AG04449 (cell line): ENCODE measurements at regions not wholly inside any gene's neighbourhood (a gene's known extent, or its start where the extent isn't known, plus 50 kb on each side); places are given as distances from the start of the nearest gene placed in this dataset.
"Not testable (repeated sequence)": the region's sequence is repeated elsewhere in the genome, so short reads cannot be mapped to it uniquely, and the experiment has no call there.

ENCODE experiments used
- CTCF ChIA-PET: fragments of 350-600 bp; formaldehyde crosslinking; extraction: SDS; loops from one replicate; lab custom pipeline; 2021; ENCODE audit warnings: antibody characterized with exemption; lab: Yijun Ruan, JAX
- POLR2A ChIA-PET: fragments of 400-600, 350-600 bp; formaldehyde crosslinking; extraction: SDS; loops from one replicate; lab custom pipeline; 2020; ENCODE audit warnings: antibody characterized with exemption, inconsistent platforms; lab: Yijun Ruan, JAX
- DNase-seq: peaks from one replicate; pipeline ENCODE4 v3.0.0-alpha.2; 2010; ENCODE audit warnings: low read depth, low spot score
- H3K4me3 ChIP-seq: 2 replicates; pipeline ENCODE4 v1.5.1; 2011; ENCODE audit warnings: low read depth, mild to moderate bottlenecking, control low read depth, low read length
- CTCF ChIP-seq: IDR thresholded peaks from one replicate; pipeline ENCODE4 v1.5.1; 2011; ENCODE audit warnings: mild to moderate bottlenecking, moderate library complexity, low read length, control low read depth, inconsistent platforms; ENCODE audit not compliant: insufficient read depth; ENCODE audit errors: missing control alignments

- ChIA-PET CTCF (no interaction called here), POLR2A (no interaction called here)
- TF ChIP-seq CTCF = no peak
These were observed 515.8 kb downstream of the IRS1 start for GRCh38 chr2:226283796-226284195.

GRCh38 chr2:226282151-226282550, 517.5 kb downstream of the IRS1 start:
- TF ChIP-seq CTCF = no peak
- H3K4me3 ChIP-seq = no peak overlapping the region
- POLR2A ChIA-PET = no interaction called here
- CTCF ChIA-PET = no interaction called here
- DNase-seq = no peak

More at GRCh38 chr2:226283796-226284195, 515.8 kb downstream of the IRS1 start:
- no peak overlapping the region for H3K4me3 ChIP-seq
- DNase-seq = no peak

DNA sequence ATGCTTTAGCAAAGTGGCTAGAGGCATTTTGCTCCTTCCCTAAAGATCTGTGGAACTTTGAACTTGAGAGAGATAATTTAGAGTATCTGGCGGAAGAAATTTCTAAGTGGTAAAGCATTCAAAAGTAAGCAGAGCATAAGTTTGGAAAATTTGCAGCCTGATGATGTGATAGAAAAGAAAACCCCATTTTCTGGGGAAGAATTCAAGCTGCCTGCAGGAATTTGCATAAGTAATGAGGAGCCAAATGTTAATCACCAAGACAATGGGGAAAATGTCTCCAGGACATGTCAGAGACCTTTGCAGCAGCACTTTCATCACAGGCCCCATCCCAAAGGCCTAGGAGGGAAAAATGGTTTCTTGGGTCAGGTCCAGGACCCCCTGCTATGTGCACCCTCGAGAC, 519.5 kb downstream of the IRS1 start:
- POLR2A ChIA-PET, CTCF ChIA-PET, DNase-seq, H3K4me3 ChIP-seq: not testable (repeated sequence)

DNA sequence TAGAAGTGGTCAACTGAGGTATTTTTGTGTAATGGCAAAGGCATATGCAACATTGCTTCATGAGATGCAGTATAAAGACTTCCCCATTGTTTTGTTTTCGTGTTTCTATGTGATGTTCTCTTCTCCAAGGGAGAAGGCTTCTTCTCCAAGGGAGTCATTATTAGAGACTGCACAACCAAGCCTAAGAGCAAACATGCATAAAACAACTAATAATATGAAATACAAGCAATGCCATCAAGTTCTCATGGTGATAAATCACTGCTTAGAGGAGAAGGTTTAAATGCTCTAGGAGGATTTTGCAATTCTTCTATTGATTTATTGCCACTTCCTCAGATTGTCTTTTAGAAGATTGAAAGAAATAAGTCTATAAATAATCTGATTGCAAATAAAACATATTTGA, 524.4 kb downstream of the IRS1 start:
- no peak for DNase-seq
- no peak overlapping the region for H3K4me3 ChIP-seq
- ChIA-PET POLR2A (no interaction called here), CTCF (interaction anchor here (1.1 kb wide), 1 partner anchor 60 kb away, joined by 4 read pairs; no protein-coding TSS in a partner anchor)
- no peak for TF ChIP-seq CTCF

GRCh38 chr2:226274143-226274542, 525.5 kb downstream of the IRS1 start:
- ChIA-PET POLR2A (no interaction called here), CTCF (interaction anchor here (1.0 to 1.4 kb wide), 3 partner anchors 17 to 385 kb away, joined by 3 to 4 read pairs (median 3); no protein-coding TSS in a partner anchor)
- no peak overlapping the region for H3K4me3 ChIP-seq
- TF ChIP-seq CTCF = no peak
- no peak for DNase-seq

- CTCF ChIA-PET = interaction anchor here (1.4 kb wide), 1 partner anchor 384 kb away, joined by 3 read pairs; no protein-coding TSS in a partner anchor
- no peak for TF ChIP-seq CTCF
- POLR2A ChIA-PET = no interaction called here
- no peak overlapping the region for H3K4me3 ChIP-seq
- DNase-seq = no peak
These were observed 526.2 kb downstream of the IRS1 start for GRCh38 chr2:226273440-226273839.

DNA sequence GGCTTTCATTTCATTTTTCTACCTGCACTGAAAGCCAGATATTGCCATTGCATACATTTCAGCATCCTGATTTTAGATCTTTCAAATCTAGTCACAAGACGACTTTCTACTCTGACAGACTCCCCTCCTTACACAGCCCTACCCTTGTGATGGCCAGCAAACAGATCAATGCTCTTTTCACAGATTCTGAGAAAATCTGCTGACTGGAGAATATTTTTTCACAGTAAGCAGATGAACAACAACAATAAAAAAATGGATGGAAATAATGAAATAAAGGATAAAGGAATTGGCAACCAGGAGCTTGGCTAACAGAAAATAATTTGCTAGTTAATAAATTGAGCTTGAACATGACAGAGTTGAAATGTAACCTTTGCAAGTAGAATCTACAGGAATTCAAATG, 527.2 kb downstream of the IRS1 start:
- no peak for DNase-seq
- POLR2A ChIA-PET = no interaction called here
- CTCF ChIA-PET = no interaction called here
- no peak overlapping the region for H3K4me3 ChIP-seq
- no peak for TF ChIP-seq CTCF
